GM18861 (cell line): ENCODE measurements at regions not wholly inside any gene's neighbourhood (a gene's known extent, or its start where the extent isn't known, plus 50 kb on each side); places are given as distances from the start of the nearest gene placed in this dataset.

Experiments used
- ATAC-seq: cut with Tn5 transposase; IDR thresholded peaks from one replicate; pipeline ENCODE4 v1.9.1; 2021; ENCODE audit not compliant: unreplicated experiment

DNA sequence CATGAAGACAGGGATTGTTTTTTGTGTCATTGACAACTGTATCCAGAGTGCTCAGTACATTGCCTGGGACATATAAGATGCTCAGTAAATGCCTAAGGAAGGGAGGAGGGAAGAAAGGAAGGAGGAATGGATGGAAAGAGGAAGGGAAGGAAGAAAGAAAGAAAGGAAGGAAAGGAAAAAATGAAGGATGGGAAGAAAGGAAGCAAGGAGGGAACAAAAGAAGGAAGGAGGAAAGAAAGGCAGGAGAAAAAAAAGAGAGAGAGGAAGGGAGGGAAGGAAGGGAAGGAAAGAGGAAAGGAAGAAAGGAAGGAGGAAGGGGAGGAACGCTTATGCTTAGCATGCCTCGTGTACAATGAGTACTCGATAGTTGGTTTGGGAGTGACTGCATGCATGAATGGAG lies 514.7 kb downstream of the RPS24 start:
- no peak for ATAC-seq

DNA sequence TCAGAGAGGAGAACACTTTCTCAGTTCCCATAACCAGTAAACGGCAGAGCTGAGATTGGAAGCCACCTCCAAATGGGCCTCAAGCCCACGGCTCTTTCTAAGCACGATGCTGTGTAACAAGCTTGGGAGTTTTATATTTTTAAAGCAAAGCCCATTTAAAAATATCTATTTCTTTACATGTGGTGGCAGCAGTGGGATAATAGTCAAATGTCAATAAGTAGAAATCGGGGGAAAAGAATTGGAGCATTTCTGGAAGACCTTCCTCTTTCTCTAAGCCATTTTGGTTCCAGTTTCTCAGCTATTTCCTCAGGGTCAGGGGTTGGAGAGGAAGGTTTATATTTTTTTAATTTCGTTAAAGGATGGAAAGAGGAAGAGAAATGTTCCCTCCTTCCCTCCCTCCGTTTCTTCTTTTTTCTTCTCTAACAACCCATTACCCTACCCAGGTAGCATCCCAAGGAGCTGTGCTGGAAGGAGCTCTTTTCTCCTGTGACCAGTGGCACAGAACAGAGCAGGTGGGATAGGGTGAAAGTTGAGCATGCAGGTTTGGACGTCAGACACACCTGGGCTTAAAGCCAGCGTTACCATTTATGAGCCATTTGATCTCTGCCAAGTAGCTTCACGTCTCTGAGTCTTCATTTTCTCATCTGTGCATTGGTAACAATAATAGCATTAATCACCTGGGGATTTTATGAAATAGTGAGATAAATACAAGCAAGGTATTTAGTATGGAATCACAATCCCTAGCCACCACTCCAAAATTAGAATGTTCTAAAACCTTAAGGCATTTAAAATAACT lies 515.7 kb downstream of the RPS24 start:
- no peak for ATAC-seq

DNA sequence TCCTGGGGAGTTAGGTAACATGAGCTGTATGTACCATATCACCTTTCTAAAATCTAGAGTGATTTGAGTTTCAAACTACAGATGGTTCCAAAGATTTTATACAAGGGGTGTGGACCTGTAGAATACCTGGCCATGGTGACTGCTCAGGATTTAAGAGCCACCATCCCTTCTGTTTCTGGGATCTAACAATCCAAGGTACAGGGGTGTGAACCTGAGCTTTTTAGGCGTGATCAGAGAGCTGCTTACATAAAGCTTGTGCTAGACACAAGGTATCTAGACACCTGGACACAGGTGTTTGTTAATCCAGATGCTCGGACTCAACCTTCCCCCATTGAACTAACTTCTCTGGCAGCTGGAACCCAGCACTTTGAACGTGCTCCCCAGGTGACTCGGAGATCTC lies 516.4 kb downstream of the RPS24 start:
- ATAC-seq: no peak

DNA sequence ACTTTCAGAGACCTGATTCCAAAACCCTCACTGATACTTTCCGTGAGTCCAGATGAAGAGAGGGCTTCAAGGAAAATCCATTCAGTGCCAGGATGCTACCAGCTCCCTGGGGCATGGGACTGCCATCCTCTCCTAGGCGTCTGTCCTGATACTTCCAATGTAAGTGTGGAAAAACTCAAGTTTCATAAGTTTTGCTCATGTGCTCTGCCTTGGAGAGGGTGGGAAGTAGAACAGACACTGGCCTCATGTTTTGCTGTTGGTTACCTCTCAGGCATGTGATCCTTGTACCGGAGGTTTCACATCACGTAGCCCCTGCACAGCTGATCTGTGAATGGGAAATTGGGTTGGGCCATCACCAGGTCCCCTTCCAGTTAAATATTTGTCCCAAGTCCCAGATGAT lies 517.1 kb downstream of the RPS24 start:
- no peak for ATAC-seq

DNA sequence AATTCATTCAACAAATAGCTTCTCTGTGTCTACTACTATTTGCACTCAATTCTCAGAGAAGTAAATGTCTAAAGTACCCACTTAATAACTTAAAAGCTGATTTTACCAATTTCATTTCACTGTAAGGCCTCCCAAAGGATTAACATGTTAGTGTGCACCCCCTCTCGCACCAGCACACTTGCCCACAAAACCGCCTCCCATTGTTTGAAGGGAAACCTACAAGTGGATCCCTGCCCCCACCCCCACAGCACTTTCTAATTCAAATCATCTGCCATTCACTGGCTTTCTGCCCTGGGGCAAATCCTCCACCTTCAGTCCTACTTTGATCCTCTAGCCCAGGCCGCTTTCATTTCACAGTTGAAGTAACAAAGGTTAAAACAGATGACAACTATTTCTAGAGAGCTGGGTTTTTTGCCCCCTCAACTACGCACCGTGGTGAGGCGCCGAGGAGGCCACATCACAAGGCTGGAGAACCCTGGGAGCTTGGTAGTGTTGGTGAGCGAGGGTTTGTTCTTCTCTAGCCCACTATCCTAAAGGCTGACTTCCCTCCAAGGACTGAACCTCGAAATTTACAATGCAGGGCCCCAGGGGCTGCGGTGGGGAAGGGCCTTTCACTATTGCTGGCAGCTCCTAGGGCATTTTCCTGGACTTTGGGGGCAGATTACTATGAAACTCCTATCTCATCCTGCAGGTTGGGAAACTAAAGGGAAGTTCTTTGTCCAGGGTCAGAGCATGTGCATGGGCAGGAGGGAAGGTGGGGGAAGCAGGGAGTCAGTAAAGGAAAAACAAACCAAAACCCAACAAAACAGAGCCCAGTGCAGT lies 517.4 kb upstream of the ZMIZ1 start:
- ATAC-seq: no peak

DNA sequence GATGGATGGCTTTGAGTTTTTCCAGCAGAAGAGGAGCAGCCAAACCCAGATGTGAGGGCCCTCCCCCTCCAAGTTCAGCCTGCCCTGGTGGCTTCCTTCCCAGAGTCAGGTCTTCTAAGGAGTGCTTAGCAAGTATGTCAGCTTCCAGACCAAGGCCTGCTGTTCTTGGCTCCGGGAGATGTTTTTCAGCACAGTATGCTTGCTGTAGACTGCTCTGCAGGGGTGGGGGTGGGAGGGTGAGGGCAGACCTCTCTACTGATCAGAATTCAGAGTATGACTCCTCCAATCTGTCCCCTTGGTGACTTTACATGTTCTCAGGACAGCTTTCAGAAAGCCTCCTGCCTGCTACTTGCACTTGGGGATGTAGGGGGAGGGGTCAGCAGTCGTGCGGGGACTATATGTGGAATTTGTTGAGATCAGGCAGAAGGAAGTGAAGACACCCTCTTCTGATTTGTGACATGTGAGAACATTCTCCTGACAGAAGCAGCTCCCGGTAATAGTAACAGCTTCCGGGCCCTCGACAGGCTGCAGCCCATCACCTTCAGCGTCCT lies 516.4 kb upstream of the ZMIZ1 start:
- no peak for ATAC-seq

DNA sequence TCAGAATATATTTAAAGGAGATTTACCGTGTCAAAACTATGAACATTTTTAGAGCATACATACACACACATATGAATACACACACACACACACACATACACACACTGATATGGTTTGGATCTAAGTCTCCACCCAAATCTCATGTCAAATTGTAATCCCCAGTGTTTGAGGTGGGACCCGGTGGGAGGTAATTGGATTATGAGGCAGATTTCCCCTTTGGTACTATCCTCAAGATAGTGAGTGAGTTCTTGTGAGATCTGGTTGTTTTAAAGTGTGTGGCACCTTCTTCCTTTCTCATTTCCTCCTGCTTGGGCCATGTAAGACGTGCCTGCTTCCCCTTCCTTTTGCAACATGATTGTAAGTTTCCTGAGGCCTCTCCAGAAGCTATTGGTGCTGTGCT lies 515.0 kb upstream of the ZMIZ1 start:
- ATAC-seq: no peak

DNA sequence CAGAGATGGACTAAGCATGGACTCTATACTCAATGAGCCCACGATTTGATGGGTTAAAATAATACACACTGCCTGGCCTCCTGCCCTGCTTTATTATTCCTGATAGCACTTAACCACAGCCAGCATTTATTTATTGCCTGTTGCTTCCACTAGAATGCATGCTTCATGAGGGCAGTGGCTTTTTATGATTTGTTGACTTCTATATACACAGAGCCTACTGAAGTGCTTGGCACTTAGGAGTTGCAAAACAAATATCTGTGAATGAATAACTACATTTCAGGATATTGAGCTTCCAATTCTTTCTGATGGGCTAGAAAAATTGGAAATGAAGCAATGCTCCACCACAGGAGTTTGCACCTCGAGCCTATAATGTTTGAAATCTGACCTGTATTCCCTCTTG lies 513.6 kb upstream of the ZMIZ1 start:
- no peak for ATAC-seq

DNA sequence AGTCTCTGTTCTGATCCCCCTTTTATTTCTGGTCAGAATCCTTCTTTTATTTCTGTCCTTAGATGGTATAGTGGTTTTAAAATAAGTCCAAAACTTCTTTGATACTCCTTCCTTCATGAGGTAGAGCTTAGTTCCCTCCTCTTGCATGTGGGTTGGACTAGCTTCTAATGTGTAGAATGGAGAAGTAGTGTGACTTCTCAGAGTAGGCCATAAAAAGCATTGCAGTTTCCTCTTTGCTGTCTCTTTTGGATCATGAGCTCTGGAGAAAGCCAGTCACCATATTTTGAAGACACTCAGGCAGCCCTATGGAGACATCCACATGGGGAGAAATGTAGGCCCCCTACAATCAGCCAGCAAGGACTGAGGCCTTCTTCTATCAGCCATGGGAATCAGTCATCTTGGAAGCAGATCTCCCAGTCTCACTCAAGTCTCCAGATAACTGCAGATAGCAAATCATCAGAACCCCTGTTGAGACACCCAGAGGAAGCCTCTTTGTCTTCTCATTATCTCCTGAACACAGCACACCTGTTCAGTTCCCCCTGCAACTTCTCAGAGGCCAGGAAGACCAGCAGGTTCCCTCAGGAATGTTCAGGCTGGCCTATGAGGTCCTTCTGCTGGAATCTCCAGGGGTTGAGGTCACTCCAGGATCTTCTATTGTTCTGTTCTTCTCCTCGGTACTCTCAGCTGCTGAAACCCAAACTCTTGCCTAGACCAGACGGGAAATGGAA lies 511.9 kb upstream of the ZMIZ1 start:
- no peak for ATAC-seq

DNA sequence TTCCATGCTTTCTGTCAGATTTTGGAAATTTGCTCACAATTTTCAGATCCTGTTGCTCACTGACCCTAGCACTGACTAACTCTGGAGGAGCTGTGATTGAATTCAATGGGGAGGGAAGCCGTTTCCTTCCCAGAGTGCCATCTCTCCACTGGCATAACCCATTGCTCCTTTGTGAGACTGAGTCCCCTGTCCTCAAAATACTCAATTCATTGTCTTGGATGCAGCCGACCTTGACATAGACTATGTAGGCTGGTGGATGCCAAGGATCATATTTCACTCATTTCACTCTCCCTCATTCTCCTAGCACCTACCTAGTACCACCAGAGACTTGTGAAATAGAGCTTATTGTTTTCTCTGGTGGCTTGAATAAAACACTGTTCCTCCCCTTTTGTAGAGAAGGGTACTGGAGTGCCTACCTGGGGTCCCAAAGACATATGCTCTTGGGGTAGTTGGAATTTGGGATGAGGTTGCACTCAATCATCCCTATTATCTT lies 511.3 kb upstream of the ZMIZ1 start:
- no peak for ATAC-seq

DNA sequence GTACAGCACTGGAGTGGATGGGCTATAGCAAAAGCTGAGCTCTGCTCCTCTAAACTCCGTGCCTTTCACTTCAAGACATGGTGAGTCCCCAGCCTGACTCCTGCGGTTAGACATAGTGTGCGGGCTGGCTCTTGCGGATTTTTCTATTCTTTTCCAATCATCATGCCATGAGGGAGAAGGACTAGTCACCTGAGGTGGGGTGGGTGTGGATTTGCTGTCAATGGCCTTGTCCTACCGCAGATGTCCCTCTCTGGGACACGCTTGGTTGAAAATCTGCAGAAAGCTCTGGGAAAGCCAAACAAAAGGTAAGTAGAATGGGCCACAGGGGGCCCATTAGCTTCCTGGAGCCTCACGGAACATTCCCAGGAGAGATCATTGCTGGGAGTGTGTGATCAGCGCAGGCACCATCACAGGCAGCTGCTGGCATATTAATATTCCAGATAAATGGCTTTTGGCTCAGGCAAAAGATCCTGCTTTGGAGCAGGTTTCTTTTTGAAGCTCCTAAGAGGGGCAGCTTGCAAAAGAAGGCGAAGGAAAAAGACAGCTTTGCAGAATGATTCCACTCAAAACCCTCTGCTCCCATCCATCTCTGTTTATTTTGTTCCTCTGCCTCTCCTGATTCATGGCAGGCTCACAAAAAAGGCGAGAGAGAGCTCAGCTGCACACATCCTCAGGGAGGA lies 509.0 kb upstream of the ZMIZ1 start:
- no peak for ATAC-seq

DNA sequence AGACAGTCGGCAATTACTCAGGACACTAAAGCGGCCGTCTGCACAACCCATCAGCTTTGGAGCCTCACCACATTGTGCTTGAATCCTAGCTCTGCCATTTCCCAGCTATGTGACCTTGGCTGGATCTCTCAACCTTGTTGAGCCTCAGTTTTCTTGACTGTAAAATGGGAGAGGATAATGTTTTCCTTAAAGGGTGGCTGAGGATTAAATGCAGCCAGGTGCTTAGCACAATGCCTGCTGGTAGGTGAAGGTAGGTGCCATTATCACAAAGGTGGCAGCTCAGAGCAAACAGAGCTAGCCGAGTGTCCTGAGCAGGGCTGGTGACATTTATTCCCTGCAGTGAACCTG lies 508.5 kb upstream of the ZMIZ1 start:
- ATAC-seq: no peak

DNA sequence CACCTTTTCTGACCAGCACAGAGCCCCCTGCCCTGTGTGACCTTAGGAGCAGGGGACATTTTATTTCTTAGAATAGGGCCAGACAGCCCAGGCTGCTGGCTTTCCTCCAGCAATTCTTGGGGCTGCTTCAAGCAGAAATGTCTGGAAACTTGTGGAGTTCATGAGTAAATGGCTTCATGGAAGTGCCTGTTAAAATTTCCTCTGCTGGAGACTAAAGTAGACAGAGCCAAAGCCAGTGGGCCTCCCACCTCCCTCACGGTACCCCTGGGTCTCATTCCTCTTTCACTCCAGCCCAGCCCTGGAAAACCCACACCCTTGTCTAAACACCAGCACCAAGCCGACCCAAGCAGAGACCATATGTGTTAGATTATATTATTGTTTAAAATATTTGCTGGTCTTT lies 505.5 kb upstream of the ZMIZ1 start:
- ATAC-seq: no peak

DNA sequence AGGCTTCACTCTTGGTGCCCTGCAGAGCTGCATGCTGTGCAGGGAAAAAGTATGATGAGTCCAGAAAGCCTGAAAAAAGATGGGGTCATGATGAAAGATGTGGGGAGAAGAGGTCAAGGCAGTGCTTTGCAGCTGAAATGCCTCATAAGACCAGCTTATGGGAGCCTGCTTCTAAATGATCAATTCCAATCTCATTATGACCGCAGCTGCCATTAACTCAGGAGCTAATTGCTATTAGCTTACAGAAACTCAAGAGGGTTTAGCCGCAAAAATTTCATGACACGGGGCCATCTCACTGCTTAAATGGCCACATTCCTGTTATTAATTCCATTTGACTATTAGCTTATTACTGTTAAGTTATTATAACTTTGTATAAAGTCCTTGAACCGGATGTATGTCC lies 502.9 kb upstream of the ZMIZ1 start:
- no peak for ATAC-seq

DNA sequence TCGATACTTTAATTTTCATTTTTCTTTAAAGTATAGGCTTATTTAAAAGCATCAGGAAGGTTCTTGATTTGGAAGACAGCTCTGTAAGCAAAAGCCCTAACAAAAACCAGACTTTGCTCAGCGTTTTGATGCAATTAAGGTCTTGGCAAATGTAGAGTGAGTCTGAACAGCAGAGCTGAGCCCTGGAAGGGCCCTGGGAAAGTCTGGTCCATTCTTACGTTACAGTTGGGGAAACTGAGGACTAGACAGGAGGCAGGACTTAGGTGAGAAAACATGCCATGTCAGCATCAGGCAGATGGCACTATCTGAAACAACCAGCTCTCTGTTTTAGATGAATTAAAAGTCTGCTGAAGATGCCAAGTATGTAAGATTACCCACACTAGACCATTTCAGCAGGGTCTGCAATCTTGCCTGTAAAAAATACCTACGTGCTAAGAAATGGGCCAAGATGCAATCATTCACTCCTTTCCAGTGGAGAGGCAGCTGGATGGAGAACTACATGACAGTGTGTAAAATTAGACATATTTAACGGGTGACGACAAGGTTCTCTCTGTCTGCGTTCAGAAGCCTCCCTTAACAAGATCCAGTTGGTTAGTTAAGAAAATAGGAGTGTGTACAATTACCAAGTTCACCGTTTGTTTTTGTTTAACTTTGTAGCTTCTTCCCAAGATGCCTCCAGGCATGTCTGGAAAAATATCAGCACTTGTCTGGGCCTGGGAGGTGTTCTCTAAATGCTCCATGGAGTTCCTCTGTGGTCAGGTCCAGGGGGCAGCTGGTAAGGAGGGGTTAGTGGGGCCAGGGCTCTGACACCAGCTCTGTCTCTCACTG lies 502.3 kb upstream of the ZMIZ1 start:
- no peak for ATAC-seq

DNA sequence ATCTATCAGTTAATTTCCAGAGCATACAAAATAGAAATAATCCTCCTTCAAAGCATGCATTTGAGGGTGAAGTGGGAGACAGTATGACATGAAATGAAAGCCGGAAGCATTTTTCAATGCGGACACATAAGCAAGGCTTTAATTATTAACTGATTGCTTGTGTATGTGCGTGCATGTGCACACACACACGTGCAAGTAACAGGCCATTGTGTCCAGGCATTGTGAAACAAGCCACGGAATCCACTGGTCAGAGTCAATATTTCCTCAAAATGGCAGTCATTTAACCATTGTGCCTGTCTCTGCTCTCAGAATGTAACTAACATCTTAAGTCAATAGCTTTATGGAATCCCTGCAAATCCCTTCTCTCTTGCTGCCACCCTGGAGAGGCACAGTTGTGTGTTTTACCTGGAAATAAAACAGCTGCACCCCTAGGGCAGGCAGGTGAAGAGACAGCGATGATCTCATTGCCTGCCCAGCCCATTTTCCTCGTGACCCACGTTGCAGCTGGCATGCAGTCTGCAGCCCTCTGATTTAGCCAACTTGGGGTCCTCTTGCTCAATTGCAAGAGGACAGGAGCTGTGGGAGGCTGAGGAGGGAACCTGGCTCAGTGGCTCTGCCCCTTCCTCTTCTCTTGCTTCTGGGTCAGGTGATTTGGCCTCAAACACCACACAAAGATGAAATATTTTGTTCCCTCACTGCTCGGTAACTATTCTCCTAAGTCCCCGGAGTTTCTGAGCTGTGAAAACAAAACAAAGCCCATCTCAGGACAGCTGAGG lies 500.9 kb upstream of the ZMIZ1 start:
- no peak for ATAC-seq

DNA sequence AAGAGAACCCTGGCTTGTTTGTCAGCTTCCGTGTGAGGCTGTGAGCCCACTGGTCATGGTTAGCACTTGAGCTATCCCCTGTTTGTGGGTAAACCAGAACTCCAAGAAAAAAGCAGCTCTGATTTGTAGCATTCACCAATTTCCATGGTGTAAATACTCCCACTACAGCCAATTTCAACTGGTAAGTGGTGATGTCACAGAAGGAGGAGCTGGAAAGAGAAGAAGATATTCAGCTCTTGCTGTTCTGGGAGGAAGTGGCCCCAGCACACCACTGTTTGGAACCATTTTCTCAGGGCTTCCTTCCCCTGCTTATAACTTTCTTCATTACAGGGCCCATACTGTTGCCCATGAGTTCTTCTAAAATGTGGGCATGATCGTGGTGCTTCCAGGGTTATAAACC lies 500.1 kb upstream of the ZMIZ1 start:
- ATAC-seq: no peak

DNA sequence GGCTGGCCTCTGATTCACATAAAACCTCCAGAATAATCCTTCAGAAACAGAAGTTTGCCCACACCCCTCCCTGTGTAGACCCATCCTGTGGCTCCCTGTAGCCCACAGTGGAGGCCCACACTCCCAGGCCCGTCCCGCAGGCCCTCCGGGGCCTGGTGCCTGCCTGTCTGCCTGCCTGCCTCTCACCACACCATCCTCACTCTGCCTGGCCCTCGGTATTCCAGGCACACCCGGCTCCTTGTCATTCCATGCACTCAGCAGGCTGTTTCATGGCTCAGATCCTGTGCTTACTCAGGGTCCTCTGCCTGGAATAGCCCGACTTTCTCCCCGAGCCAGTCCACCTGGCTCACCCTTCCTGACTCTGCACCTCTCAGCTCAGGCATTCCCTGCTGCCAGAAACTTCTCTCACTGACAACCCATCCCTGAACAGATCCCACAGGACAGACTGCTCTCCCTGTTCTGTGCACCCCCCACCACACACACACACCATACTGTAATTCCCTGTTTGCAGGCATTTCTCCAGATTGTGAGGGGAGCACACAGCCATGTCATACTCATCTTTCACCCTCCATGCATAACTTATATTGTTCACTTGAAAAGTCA lies 498.0 kb upstream of the ZMIZ1 start:
- no peak for ATAC-seq

DNA sequence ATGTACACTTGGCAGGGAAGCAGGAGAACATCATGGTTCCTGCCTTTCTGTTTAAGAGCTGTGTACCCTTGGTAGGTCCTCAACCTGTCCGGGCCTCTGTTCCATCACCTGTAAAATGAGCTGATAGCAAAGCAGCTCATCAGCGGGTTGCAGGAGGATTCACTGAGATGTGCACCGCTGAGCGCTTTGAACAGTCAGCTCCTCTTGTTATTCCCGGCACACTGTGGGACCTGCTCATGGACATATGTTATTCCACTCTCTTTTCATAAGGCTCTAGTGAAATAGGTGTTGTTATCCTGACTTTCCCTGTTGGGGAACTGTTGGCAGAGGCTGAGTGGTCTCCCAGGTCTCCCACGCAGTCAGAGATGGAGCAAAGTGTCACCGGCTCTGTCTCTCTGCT lies 497.5 kb upstream of the ZMIZ1 start:
- ATAC-seq: no peak
